Pulmonary artery endothelial cell (primary cell): ENCODE measurements at regions not wholly inside any gene's neighbourhood (a gene's known extent, or its start where the extent isn't known, plus 50 kb on each side); places are given as distances from the start of the nearest gene placed in this dataset.

Experiments used
- DNase-seq: peaks from one replicate; pipeline ENCODE4 v3.0.0-alpha.2; 2011; ENCODE audit warnings: low read depth, low spot score

DNA sequence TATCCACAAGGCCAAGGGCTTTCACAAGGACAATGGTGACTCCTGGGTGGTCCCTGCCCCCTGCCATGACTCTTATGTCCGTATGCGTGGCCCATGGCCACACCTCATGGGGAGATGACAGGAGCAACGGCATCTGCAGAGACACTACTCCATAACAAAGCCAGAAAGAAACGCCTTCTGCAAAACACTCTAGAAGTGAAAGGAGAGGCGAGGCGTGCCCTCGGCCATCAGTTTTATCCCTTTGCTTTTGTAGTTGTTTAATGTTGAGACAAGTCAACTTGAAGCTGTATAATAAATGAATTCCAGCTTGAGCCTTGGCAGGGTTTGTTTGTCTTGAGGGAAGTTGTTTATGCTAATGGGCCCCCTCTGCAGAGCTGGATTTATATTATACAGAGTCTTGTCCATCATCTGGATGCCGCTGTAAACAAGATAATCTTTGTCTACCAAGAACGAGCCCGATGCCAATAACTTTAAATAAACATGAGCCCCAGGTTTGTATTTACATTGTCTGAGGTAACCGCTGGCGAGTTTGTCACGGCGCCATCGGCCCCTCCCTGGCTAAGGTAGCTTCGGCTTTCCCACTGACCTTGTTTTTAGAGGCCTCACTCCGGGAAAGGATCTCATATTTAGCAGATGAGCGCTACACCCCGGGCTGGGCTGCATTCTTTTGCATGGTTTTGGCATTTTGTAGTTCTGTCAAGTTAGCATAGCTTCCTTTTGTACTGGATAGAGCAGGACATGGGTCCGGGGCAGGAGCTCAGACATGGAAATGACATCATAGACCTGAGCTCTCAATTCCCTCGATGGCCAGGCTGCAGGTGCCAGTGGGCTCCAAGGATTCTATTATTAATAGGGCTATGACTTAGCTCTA, 165.3 kb downstream of the ERCC6L2 start:
- DNase-seq, result no peak

DNA sequence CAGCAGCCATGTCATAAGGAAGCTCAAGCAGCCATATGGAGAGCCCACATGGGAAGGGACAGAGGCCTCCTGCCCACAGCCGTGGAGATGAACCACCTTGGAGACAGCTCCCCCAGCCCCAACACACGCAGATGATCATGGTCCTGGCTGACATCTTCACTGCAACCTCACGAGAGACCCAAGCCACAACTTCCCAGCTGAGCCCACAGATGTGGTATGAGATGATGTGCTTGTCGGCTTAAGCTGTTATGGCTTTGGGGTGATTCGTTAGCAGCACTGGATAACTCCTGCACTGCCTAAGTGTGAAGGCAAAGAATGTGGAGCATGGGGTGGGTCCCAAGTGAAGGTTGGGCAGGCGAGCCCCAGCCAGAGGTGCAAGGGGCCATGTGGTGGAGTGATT, 163.4 kb downstream of the ERCC6L2 start:
- DNase-seq, result no peak

DNA sequence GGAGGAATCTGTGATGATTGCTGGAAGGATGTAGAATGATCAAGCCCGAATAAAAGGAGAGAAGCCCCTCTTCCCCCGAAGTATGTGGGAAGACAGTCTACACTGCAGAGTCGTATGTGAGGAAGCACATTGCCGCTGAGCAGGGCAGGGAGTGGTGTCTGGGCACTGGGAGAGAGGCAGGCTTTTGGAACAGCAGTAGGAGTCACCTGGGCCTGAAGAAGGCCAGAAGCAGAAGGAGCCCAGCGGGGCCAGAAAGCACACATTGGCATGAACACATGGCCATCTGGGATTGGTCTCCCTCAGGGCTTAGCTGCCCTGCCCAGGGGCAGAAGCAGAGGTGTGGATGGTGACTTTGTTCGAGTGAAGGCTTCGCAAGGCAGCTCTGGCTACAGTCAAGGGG, 162.8 kb downstream of the ERCC6L2 start:
- DNase-seq, result no peak

DNA sequence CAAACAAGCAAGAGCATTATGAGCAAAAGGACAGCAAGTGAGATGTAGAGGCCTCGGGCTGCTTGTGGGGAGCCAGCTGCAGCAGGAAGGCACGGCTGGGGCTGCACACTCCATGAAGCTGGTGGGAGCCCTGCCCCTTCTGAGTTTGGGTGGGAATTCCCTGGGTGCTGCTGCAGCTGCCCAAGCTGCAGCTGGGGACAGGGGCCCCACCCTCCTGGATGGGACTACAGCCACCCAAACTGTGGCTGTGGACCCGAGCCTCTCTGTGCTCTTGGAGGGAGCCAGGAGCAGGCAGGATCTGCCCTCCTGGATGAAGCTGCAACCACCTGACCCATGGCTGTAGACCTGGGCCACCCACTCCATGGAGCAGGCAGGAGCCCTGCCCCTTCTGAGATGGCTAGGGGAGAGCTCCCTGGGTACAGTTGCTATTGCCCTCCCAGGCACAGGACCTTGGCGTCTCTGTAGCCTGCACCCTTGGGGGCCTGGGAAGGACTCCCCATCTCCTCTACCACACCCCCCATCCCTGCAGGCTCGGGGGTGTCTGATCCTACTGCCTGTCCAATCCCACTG, 159.1 kb downstream of the ERCC6L2 start:
- DNase-seq, result no peak

DNA sequence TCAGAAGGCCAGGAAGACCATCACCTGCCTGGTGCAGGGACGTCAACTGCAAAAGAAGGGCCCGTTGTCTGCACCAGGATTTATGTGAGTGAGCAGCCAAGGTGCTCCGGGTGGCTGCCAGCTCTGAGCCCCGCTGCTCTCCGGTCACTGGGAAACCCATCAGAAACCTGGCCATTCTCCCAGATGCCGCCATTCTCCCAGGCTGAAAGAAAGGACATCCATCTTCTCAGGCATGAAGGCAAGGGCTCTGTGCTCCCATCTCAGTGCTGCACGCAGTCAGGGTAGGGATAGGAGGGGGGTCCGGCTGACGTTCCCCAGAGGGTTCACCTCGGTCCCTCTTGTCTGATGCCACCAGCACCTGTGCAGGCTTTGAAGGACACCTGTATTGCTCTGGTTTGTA, 158.4 kb downstream of the ERCC6L2 start:
- no peak for DNase-seq

DNA sequence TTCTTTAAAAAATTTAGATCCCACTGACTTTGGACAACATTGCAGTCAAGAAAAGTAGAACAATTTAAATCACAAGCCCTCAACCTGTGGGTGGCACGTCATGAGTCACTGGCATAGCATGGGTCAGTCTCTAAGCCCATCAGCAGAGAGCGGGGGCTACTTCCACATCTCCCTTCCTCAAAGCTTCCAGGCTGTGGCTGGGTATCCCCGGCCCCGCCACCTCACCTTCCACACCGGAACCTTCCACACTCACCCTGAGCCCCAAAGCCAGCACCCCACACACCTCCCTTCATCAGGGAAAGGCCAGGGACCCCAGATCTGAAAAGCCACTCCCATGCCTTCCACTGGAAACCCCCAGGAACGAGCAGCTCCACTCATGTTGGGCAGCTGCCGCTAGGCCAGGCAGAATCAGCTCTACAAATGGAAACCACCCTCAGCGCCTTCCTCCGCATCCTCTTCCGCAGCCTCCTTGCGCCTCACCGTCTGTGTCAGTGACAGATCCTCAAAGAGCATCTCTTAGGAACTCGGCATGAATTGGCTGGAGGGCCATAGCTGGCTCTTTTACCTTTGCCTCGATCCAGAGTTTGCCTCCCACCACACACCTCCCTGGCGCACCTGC, 156.5 kb downstream of the ERCC6L2 start:
- no peak for DNase-seq

DNA sequence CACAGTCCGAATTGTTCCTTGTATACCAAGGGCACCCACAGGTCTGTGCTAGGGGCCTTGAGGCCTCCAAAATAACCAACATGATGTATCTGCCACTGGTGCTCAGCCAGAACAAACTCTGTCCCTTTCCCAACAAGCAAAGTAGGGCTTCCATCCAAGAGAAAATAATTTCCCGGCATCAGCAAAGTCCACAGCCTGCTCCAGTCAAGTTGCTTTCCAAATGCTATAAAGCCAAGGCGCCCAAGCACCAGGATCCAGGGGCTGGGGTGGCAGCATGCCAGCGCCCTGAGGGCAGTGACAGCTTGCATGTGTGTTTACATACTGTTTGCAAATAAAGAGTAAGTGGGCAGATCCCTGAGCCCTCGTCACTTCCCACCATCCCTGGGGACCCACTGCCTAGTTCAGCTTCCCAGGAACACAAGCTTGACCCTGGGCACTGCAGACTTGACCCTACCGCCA, 155.9 kb downstream of the ERCC6L2 start:
- DNase-seq, result no peak

DNA sequence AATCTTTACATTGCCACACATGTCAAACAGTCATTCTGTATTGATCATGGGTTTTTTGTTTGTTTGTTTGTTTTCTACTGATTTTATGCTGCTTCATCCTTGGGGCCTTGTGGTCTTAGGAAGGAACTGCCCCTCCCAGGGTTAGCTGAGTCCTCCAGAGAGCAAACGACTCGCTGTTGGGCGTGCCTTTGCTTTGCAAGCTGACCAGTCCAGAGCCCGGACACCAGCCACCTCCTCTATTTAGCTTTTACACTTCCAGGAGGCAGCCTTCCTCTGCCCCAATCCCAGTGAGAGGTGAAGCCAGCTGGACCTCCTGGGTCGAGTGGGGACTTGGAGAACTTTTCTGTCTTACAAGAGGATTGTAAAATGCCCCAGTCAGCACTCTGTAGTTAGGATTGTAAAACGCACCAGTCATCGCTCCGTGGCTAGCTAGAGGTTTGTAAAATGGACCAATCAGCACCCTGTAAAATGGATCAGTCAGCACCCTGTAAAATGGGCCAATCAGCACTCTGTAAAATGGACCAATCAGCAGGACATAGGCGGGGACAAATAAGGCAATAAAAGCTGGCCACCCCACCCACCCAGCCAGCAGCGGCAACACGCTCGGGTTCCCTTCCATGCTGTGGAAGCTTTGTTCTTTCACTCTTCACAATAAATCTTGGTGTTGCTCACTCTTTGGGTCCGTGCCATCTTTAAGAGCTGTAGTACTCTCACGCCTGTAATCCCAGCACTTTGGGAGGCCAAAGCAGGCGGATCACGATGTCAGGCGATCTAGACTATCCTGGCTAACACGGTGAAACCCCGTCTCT, 154.4 kb downstream of the ERCC6L2 start:
- DNase-seq, result no peak

DNA sequence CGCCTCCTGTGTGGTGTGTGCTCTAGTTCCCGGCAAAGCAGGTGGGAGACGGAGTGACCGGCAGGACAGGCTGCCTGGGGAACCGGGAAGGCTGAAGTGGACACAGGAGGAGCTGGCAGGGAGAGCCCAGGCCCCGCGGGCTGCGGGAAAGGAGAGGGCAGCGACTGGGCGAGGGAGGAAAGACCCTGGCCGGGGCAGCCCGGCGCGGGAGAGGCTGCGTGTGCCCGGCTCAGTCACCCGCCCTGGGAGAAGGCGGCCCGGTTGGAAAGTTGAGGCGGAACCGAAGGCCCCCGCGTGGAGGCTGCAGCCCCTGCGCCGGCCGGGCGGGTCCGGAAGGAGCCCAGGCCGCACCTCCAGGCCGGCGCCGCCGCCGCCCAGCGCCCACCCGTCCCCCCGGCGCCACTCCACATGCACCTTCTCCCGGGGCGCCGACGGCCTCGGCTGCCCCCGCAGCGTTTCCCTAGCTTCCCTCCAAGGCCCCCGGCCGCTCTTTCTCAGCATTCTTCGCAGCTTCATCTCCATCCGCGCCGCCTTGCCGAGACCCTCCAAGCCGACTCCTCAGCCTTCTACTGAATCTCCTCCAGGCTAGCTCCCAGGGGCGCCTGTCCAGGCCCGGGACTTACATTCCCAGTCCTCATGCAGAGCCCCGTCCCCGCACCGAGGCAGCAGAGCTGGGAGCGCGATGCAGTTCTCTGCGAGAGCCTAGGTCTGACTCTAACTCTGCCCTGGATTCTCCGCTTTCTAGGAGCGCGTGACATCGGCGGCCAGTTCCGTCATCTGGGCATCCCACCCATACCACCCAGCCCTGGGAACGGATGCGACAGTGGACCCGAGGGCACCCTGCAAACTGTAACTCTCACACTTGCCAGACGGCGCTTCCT, 152.0 kb downstream of the ERCC6L2 start:
- DNase-seq, result no peak

DNA sequence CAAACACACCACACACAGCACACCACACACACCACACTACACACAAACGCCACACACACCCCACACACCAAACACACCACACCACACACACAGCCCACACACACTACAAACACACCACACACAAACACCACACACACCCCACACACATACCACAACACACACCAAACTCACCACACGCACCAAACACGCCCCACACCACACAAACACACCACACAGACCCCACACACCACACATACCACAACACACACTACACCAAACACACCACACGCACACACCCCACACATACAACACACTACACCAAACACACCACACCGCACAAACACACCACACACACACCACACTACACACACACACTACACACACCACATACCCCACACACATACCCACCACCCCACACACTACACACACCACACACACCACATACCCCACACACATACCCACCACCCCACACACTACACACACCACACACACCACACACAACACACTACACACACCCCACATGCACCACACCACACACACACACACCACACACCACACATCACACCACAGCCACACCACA, 151.2 kb downstream of the ERCC6L2 start:
- DNase-seq, result no peak

DNA sequence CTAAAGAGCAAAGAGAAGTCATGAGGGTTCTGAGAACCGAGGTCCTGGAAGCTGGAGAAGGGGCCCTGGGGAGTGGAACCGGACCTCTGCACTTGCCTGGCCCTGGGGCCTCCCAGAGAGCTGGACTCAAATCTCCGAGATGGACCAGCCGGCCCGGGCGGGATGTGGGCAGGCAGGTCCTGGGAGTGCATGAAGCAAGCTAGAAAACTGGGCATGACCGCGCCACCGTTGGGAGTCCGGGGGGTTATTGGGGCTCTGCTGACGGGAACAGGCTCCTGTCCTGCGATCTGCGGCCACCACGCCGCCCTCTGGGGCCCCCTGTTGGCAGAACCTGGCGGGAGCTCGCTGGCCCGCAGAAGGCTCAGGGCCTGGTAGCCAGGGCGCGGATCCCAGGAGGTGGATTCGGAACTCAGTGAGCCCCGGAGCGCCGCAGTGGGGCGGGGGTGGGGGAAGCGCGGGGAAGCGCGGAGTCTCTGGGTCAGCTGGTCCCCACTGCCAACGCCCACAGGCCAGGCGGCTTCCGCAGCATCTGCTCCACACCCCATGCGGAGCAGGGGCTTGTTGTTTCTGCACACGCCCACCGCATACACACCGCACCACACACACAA, 150.6 kb downstream of the ERCC6L2 start:
- no peak for DNase-seq

DNA sequence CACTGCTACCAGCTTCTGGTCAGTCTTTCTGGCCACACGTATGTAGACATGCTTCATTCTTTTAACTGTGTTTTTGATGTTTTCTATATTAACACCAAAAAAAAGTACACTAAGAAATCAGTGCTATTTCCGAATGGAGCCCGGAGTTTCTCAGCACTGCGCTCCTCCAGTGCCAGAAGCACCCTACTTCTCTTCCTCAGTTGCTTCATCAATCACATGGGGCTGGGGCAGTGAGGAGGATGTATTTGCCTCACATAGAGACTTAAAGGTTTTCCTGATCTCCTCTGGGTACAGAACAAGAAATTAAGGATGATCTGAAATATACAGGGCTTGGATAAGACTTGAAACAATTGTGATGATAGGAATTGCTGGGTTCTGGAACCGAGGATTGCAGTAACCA, 148.0 kb downstream of the ERCC6L2 start:
- DNase-seq, result no peak

DNA sequence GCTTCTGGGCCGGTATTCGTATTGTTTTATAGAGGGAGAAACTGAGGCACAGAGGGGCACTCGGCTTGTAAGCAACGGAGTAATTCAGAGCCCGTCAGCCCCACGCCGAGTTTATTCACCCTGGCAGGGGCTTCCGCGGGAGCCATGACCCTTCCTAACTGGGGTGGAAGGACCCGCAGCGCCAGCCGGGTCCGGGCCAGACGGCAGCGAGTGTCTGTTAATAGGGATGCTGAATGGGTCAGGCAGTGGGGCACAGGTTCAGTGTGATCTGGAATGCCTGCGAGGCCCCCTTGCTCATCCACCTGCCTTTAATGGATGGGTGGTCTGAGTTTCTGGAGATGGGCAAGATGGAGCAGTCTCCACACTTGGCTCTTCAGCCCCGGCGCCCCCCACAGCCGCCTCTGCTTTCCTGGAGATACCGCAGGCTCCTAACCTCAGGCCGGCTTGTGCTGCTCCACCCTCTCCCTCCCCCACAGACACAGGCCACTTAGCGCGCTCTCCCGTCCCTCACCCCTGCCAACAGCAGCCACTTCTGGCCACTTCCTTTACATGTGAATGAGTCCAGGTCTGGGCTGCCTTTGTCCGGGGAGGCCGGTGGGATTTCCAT, 147.1 kb downstream of the ERCC6L2 start:
- DNase-seq, result no peak

DNA sequence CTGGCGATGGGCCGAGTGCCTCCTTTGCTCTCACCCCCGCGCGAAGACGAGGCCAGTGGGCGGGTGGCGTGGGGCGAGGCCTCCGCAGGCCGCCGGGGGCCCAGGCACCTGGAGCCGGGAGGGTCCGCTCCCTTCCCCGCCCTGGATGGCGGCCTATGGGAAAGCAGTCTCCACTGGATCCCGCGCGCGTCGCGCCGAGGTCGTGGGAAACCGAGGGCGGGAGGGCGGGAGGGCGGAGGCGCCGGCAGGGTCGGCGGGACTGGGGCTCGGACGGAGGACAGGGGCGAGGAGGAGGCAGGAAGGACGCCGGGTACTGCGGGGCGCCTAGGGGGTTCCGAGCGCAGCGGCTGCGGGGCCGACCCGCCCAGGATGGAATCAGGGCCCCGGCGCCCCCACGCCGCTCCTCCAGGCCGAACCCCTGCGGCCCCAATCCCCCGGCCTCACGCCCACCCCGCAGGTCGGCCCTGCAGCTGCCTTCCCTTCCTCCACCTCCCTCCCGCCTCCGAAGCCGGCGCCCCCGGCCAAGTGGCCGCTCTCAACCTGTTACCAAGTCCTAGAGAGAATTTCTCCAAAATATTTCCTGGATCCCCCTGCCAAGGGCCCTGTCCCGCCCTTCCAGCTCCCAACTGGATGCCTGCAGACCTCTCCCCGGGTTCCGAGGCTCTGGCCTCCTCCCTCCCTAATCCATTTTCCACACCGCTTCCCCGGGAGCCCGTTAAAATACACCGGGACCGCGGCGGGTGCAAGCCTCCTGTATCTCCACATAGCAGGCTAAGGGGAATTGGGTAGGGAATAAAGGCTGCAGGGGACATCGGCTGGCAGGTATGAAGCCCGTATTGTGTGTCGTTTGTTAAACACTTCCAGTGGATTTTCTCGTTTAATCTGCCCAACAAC, 146.3 kb downstream of the ERCC6L2 start:
- no peak for DNase-seq

DNA sequence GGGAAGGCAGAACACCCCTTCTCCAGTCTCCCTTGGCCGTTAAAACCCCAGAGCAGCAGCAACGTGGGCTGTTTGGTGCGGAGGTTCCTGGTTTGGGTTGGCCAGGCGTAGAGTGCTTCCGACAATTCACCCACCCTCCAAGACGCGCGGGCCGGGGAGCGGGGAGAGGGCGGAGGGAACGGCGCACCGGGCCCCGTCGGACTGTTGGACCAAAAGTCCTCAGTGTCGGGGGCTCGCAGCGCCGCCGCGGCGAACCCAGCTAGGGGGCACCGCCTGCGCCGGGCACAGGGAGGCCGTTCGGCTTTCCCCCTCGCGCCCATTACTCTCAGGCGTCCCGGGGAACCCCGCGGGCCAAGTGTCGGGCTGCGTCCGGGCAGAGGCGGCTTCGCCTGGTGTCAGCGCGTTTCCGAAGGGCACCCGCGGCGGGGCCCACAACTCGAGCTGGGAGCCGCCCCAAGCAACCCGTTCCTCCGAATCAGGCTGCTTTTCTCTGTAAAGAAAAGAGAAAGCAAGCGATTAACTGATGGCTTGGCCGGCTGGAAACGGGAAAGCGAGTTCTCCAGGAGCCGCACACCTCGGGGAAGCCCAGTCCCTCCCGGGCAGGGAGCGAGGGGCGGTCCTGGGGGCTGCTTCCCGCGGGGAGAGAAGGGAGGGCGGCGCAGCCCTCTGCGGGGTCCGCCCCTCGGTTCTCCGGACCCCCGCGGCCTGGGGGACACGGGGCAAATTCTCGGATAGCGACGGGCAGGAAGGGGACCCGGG, 145.5 kb downstream of the ERCC6L2 start:
- DNase-seq, result no peak

DNA sequence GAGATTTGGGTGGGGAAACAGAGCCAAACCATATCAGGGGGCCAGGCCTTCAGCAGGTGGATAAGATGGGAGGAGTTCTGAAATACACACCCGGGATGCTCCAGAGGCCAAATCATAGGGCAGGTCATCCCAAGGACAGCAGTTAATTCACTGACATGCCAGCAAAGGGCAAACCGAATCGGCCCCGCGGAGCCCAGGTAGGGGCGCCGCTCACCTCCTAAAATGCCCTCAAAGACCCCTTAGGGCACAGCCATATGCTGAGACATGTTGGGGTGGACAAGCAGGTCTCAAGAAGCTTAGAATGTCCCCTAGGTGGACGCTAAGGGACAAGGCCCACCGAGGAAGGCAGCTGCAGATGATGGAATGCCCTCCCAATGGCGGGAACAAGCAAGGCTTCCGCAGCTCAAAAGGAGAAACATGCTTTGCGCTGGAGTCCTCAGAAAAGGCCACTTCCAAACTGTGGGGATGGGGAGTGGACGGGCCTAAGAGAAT, 144.9 kb downstream of the ERCC6L2 start:
- no peak for DNase-seq
